ENCODE measurements at regions not wholly inside any gene's neighbourhood (a gene's known extent, or its start where the extent isn't known, plus 50 kb on each side); places are given as distances from the start of the nearest gene placed in this dataset.

- peaks cover 0 to 26% (median 0%) of the 10 kb centered on the region in 5 donors for H3K4me1 ChIP-seq (ENCODE audit: control insufficient read depth in 5 of 5, insufficient read depth in 5 of 5, low read length in 5 of 5)
Measured at GRCh38 chr11:69391192-69392103, 90.0 kb upstream of the LINC01488 start.

GRCh38 chr11:69392104-69392653 lies 89.3 kb upstream of the LINC01488 start:
- DNase-seq = peak in 1 of 3 donors; percentile 46
- WGBS, 2 donors = 77 to 92% methylated on average over 10 of the region's 10 CpGs

More at GRCh38 chr11:69391192-69392103, 90.0 kb upstream of the LINC01488 start:
- Histone ChIP-seq H3K4me3 (no peak overlapping the region), H3K27ac (ENCODE audit: low read depth in 1 of 2, low read length in 1 of 2) (no peak overlapping the region), H3K9me3 (ENCODE audit: control insufficient read depth in 4 of 4, insufficient read depth in 3 of 4, low read length in 3 of 4) (peaks cover 0 to 8% (median 4%) of the 10 kb centered on the region in 4 donors), H3K27me3 (ENCODE audit: control insufficient read depth in 3 of 3, insufficient read depth in 3 of 3, low read length in 2 of 3) (no peaks in the 10 kb centered on the region), H3K9ac (ENCODE audit: insufficient read depth in 1 of 2, low read length in 2 of 2) (no peak overlapping the region), H3K36me3 (ENCODE audit: control insufficient read depth in 4 of 4, insufficient read depth in 4 of 4, low read length in 4 of 4) (no peaks in the 10 kb centered on the region)
- TF ChIP-seq, protein P1, sequence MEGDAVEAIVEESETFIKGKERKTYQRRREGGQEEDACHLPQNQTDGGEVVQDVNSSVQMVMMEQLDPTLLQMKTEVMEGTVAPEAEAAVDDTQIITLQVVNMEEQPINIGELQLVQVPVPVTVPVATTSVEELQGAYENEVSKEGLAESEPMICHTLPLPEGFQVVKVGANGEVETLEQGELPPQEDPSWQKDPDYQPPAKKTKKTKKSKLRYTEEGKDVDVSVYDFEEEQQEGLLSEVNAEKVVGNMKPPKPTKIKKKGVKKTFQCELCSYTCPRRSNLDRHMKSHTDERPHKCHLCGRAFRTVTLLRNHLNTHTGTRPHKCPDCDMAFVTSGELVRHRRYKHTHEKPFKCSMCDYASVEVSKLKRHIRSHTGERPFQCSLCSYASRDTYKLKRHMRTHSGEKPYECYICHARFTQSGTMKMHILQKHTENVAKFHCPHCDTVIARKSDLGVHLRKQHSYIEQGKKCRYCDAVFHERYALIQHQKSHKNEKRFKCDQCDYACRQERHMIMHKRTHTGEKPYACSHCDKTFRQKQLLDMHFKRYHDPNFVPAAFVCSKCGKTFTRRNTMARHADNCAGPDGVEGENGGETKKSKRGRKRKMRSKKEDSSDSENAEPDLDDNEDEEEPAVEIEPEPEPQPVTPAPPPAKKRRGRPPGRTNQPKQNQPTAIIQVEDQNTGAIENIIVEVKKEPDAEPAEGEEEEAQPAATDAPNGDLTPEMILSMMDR (IDR thresholded peaks at IDR 0.05; ENCODE audit: control extremely low read depth, extremely low read depth) = no peak
- no peak for ATAC-seq (ENCODE audit: insufficient read depth, low FRiP score)
- WGBS, 2 donors = 87 to 94% methylated on average over 34 of the region's 34 CpGs
- peak in 1 of 3 donors; percentile 37 for DNase-seq

DNA sequence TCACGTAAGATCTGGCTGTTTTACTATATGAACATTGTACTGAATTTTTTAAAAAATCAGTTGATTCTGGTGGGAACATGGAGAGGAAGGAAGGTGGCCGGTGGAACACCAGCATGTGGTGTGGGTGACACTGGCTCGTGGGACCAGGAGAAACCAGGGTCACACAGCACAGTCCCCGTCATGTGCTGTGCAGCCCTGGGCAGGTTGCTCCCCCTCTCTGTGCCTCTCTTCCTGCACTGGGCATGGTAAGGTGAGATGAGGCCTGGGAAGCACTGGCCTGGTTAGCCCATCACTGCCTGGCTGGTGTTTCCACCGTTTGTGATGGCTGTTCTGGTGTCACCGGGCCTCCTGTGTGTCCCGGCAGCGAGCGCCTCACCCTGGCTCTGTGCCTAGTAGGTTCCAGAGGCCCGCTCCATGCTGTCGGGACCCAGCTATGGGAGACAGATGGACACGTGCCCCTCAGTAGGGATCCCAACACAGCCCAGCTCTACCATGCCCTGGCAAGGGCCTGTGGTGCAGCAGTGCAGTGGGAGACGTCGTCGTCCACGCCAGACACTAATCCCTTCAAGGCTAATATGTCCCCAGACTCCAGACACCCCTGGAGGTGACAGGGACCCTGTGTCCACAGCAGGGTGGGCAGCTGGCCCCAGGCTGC lies 88.2 kb upstream of the LINC01488 start:
- DNase-seq (no peak), ATAC-seq (ENCODE audit: insufficient read depth, low FRiP score) (no peak)
- peaks cover 0 to 4% (median 4%) of the 10 kb centered on the region in 4 donors for H3K9me3 ChIP-seq (ENCODE audit: control insufficient read depth in 4 of 4, insufficient read depth in 3 of 4, low read length in 3 of 4)
- peaks cover 0 to 26% (median 0%) of the 10 kb centered on the region in 5 donors for H3K4me1 ChIP-seq (ENCODE audit: control insufficient read depth in 5 of 5, insufficient read depth in 5 of 5, low read length in 5 of 5)
- H3K36me3 ChIP-seq (ENCODE audit: control insufficient read depth in 4 of 4, insufficient read depth in 4 of 4, low read length in 4 of 4) = no peaks in the 10 kb centered on the region
- TF ChIP-seq, protein P1 (IDR thresholded peaks at IDR 0.05; ENCODE audit: control extremely low read depth, extremely low read depth) = no peak
- 93 to 94% methylated on average over 16 of the region's 16 CpGs for WGBS, 2 donors
- H3K27me3 ChIP-seq (ENCODE audit: control insufficient read depth in 3 of 3, insufficient read depth in 3 of 3, low read length in 2 of 3) = no peaks in the 10 kb centered on the region
- no peak overlapping the region for H3K27ac ChIP-seq (ENCODE audit: low read depth in 1 of 2, low read length in 1 of 2)
- H3K4me3 ChIP-seq = no peak overlapping the region
- H3K9ac ChIP-seq (ENCODE audit: insufficient read depth in 1 of 2, low read length in 2 of 2) = no peak overlapping the region

More at GRCh38 chr11:69392104-69392653, 89.3 kb upstream of the LINC01488 start:
- Histone ChIP-seq H3K4me3 (no peak overlapping the region), H3K9me3 (ENCODE audit: control insufficient read depth in 4 of 4, insufficient read depth in 3 of 4, low read length in 3 of 4) (peaks cover 0 to 5% (median 4%) of the 10 kb centered on the region in 4 donors), H3K9ac (ENCODE audit: insufficient read depth in 1 of 2, low read length in 2 of 2) (no peak overlapping the region), H3K27ac (ENCODE audit: low read depth in 1 of 2, low read length in 1 of 2) (no peak overlapping the region), H3K36me3 (ENCODE audit: control insufficient read depth in 4 of 4, insufficient read depth in 4 of 4, low read length in 4 of 4) (no peaks in the 10 kb centered on the region), H3K27me3 (ENCODE audit: control insufficient read depth in 3 of 3, insufficient read depth in 3 of 3, low read length in 2 of 3) (no peaks in the 10 kb centered on the region), H3K4me1 (ENCODE audit: control insufficient read depth in 5 of 5, insufficient read depth in 5 of 5, low read length in 5 of 5) (peaks cover 0 to 26% (median 0%) of the 10 kb centered on the region in 5 donors)
- no peak for ATAC-seq (ENCODE audit: insufficient read depth, low FRiP score)
- TF ChIP-seq, protein P1 (IDR thresholded peaks at IDR 0.05; ENCODE audit: control extremely low read depth, extremely low read depth) = no peak

All from lung (tissue), 11 donors.